WERI-Rb-1 (cell line): ENCODE measurements at regions not wholly inside any gene's neighbourhood (a gene's known extent, or its start where the extent isn't known, plus 50 kb on each side); places are given as distances from the start of the nearest gene placed in this dataset.

Source experiments
- DNase-seq: peaks from one replicate; pipeline ENCODE4 v3.0.0-alpha.2; 2020
- H3K27ac ChIP-seq: fragments of 250-450 bp; sonication (Bioruptor Pico); 2 replicates; pipeline ENCODE4 v1.5.1; 2020; ENCODE audit warnings: mild to moderate bottlenecking, moderate library complexity
- H3K27me3 ChIP-seq: fragments of 250-450 bp; sonication (Bioruptor Pico); 2 replicates; pipeline ENCODE4 v1.5.1; 2021; ENCODE audit warnings: mild to moderate bottlenecking, low read depth, moderate library complexity; ENCODE audit not compliant: insufficient read depth, severe bottlenecking
- H3K36me3 ChIP-seq: fragments of 250-450 bp; sonication (Bioruptor Pico); 2 replicates; pipeline ENCODE4 v1.5.1; 2020; ENCODE audit warnings: mild to moderate bottlenecking, moderate library complexity
- H3K4me3 ChIP-seq: 2 replicates; pipeline ENCODE4 v1.5.1; 2011; ENCODE audit warnings: low read depth, mild to moderate bottlenecking, control low read depth, low read length
- H3K9me3 ChIP-seq: fragments of 250-450 bp; sonication (Bioruptor Pico); 2 replicates; pipeline ENCODE4 v1.5.1; 2021; ENCODE audit warnings: mild to moderate bottlenecking, moderate library complexity; ENCODE audit not compliant: severe bottlenecking
- TF ChIP-seq, protein P1 (sequence below): IDR thresholded peaks from 2 replicates; pipeline ENCODE4 v1.5.1; 2011; ENCODE audit warnings: low read depth, mild to moderate bottlenecking, control low read depth, inconsistent platforms, low read length

GRCh38 chr7:124532166-124532565 is 233.4 kb downstream of the GPR37 start:
- no peak for DNase-seq
- Histone ChIP-seq H3K4me3 (no peak overlapping the region), H3K9me3 (no peaks in the 10 kb centered on the region), H3K36me3 (no peaks in the 10 kb centered on the region), H3K27me3 (no peaks in the 10 kb centered on the region), H3K27ac (no peak overlapping the region)
- TF ChIP-seq, protein P1, sequence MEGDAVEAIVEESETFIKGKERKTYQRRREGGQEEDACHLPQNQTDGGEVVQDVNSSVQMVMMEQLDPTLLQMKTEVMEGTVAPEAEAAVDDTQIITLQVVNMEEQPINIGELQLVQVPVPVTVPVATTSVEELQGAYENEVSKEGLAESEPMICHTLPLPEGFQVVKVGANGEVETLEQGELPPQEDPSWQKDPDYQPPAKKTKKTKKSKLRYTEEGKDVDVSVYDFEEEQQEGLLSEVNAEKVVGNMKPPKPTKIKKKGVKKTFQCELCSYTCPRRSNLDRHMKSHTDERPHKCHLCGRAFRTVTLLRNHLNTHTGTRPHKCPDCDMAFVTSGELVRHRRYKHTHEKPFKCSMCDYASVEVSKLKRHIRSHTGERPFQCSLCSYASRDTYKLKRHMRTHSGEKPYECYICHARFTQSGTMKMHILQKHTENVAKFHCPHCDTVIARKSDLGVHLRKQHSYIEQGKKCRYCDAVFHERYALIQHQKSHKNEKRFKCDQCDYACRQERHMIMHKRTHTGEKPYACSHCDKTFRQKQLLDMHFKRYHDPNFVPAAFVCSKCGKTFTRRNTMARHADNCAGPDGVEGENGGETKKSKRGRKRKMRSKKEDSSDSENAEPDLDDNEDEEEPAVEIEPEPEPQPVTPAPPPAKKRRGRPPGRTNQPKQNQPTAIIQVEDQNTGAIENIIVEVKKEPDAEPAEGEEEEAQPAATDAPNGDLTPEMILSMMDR: no peak

GRCh38 chr7:124516911-124517310 is 248.7 kb downstream of the GPR37 start:
- TF ChIP-seq, protein P1: no peak
- Histone ChIP-seq H3K4me3 (no peak overlapping the region), H3K9me3 (no peaks in the 10 kb centered on the region), H3K27ac (no peak overlapping the region), H3K27me3 (no peaks in the 10 kb centered on the region), H3K36me3 (no peaks in the 10 kb centered on the region)
- no peak for DNase-seq

- H3K4me3 ChIP-seq: no peak overlapping the region
- no peak overlapping the region for H3K27ac ChIP-seq
- TF ChIP-seq, protein P1: no peak
- DNase-seq: no peak
- H3K36me3 ChIP-seq: no peaks in the 10 kb centered on the region
- no peaks in the 10 kb centered on the region for H3K9me3 ChIP-seq
- H3K27me3 ChIP-seq: no peaks in the 10 kb centered on the region
These were observed 250.3 kb downstream of the GPR37 start for GRCh38 chr7:124515106-124515830.

DNA sequence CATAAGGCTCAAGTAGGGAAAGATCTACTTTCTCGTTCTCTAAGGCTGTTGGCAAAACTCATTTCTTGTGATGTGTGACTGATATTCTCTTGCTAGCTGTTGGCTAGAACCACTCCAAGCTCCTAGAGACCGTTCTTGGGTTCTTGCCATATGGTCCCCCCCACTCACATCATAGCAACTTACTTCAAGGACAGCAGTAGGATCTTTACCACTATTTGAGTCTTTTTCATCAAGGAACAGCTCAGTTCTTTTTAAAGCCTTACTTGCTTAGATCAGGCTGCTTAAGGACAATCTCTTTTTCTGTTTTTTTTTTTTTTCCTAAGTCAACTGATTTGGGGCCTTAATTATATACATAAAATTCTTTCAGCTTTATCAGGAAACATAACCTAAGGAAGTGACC is 251.1 kb downstream of the GPR37 start:
- no peaks in the 10 kb centered on the region for H3K36me3 ChIP-seq
- TF ChIP-seq, protein P1: no peak
- no peaks in the 10 kb centered on the region for H3K9me3 ChIP-seq
- no peak overlapping the region for H3K27ac ChIP-seq
- H3K4me3 ChIP-seq: no peak overlapping the region
- DNase-seq: no peak
- no peaks in the 10 kb centered on the region for H3K27me3 ChIP-seq

GRCh38 chr7:124497176-124497575 is 268.4 kb downstream of the GPR37 start:
- DNase-seq: no peak
- H3K27me3 ChIP-seq: no peaks in the 10 kb centered on the region
- H3K4me3 ChIP-seq: no peak overlapping the region
- H3K36me3 ChIP-seq: no peaks in the 10 kb centered on the region
- TF ChIP-seq, protein P1: no peak
- H3K9me3 ChIP-seq: no peaks in the 10 kb centered on the region
- H3K27ac ChIP-seq: no peak overlapping the region

- DNase-seq: no peak
These were observed 275.7 kb downstream of the GPR37 start for GRCh38 chr7:124489925-124490324.

More at GRCh38 chr7:124489925-124490324, 275.7 kb downstream of the GPR37 start:
- Histone ChIP-seq H3K27me3 (no peaks in the 10 kb centered on the region), H3K4me3 (no peak overlapping the region), H3K36me3 (no peaks in the 10 kb centered on the region), H3K9me3 (no peaks in the 10 kb centered on the region), H3K27ac (no peak overlapping the region)
- TF ChIP-seq, protein P1: no peak
